ENCODE measurements at regions not wholly inside any gene's neighbourhood (a gene's known extent, or its start where the extent isn't known, plus 50 kb on each side); places are given as distances from the start of the nearest gene placed in this dataset.

DNA sequence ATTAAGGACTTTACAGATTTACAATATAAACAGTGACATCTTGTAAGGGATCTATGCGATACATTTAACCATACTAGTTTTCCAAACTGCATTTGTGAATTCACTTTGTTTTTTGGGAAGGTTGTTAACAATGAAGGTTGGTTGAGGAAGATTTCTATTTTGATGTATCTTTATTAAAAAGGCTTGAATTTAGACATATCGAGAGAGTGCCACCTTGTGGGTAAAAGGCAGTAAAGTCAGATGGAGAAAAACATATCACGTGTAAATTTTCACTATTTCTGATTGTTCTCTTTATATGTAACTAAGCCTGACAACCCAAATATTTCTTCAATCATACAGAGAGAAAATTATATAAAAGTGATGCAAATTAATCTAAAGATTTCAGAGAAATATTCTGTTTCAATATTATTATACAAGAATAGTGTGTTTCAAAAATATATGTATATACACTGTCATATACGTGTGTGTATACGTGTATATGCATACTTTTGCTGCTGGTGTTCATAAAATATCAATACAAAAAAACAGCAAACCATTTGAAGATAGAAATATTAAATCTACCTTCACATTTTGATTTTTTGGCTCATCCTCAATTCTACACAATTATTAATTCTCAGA lies 988.6 kb downstream of the SORCS1 start:
- TF ChIP-seq, protein P1, sequence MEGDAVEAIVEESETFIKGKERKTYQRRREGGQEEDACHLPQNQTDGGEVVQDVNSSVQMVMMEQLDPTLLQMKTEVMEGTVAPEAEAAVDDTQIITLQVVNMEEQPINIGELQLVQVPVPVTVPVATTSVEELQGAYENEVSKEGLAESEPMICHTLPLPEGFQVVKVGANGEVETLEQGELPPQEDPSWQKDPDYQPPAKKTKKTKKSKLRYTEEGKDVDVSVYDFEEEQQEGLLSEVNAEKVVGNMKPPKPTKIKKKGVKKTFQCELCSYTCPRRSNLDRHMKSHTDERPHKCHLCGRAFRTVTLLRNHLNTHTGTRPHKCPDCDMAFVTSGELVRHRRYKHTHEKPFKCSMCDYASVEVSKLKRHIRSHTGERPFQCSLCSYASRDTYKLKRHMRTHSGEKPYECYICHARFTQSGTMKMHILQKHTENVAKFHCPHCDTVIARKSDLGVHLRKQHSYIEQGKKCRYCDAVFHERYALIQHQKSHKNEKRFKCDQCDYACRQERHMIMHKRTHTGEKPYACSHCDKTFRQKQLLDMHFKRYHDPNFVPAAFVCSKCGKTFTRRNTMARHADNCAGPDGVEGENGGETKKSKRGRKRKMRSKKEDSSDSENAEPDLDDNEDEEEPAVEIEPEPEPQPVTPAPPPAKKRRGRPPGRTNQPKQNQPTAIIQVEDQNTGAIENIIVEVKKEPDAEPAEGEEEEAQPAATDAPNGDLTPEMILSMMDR (IDR thresholded peaks at IDR 0.05): peak in 2 of 4 experiments; percentile 7 to 23
- no peak for TF ChIP-seq POLR2A (IDR thresholded peaks at IDR 0.05)

Data from uterus (tissue), 2 donors.